ENCODE measurements at regions not wholly inside any gene's neighbourhood (a gene's known extent, or its start where the extent isn't known, plus 50 kb on each side); places are given as distances from the start of the nearest gene placed in this dataset.

- intact Hi-C loops (cut with DNase I; ENCODE audit: low total_unique reads), result no loop called here
- WGBS, 5 donors, result 80 to 94% (median 83%) methylated on average over 2 to 3 of the region's 3 CpGs
- Histone ChIP-seq H3K4me1 (no peaks in the 10 kb centered on the region), H3K9me3 (no peaks in the 10 kb centered on the region), H3K36me3 (no peaks in the 10 kb centered on the region), H3K27ac (no peak overlapping the region), H3K27me3 (replicated peaks in 1 of 7) (no peaks in the 10 kb centered on the region), H3K4me3 (no peak overlapping the region)
- TF ChIP-seq POLR2AphosphoS5 (IDR thresholded peaks at IDR 0.05), result no peak
- TF ChIP-seq POLR2A (IDR thresholded peaks at IDR 0.05), result no peak
- no peak for TF ChIP-seq CTCF (IDR thresholded peaks at IDR 0.05 in 8 of 11, conservative IDR thresholded peaks at IDR 0.05 in 3 of 11)
- no peak for DNase-seq
These were observed 299.3 kb downstream of the FBXW7 start for GRCh38 chr4:152236519-152237056.

- WGBS, 5 donors, result 73 to 98% (median 92%) methylated on average over 3 of the region's 3 CpGs
- Histone ChIP-seq H3K27me3 (replicated peaks in 1 of 7) (no peaks in the 10 kb centered on the region), H3K27ac (no peak overlapping the region), H3K4me1 (no peaks in the 10 kb centered on the region), H3K9me3 (no peaks in the 10 kb centered on the region), H3K4me3 (no peak overlapping the region), H3K36me3 (no peaks in the 10 kb centered on the region)
- intact Hi-C loops (cut with DNase I; ENCODE audit: low total_unique reads), result no loop called here
- no peak for DNase-seq
- no peak for TF ChIP-seq POLR2AphosphoS5 (IDR thresholded peaks at IDR 0.05)
- TF ChIP-seq CTCF (IDR thresholded peaks at IDR 0.05 in 8 of 11, conservative IDR thresholded peaks at IDR 0.05 in 3 of 11), result no peak
- TF ChIP-seq POLR2A (IDR thresholded peaks at IDR 0.05), result no peak
These were observed 300.2 kb downstream of the FBXW7 start for GRCh38 chr4:152235718-152236117.

GRCh38 chr4:152234571-152234970 lies 301.3 kb downstream of the FBXW7 start:
- TF ChIP-seq POLR2AphosphoS5 (IDR thresholded peaks at IDR 0.05), result no peak
- TF ChIP-seq POLR2A (IDR thresholded peaks at IDR 0.05), result no peak
- no peak for TF ChIP-seq CTCF (IDR thresholded peaks at IDR 0.05 in 8 of 11, conservative IDR thresholded peaks at IDR 0.05 in 3 of 11)
- no peaks in the 10 kb centered on the region for H3K4me1 ChIP-seq
- H3K36me3 ChIP-seq, result no peaks in the 10 kb centered on the region
- no peak overlapping the region for H3K27ac ChIP-seq
- 91 to 97% (median 93%) methylated on average over 3 of the region's 3 CpGs for WGBS, 5 donors
- no peak for DNase-seq
- H3K27me3 ChIP-seq (replicated peaks in 1 of 7), result no peaks in the 10 kb centered on the region
- H3K4me3 ChIP-seq, result no peak overlapping the region
- intact Hi-C loops (cut with DNase I; ENCODE audit: low total_unique reads), result no loop called here
- H3K9me3 ChIP-seq, result no peaks in the 10 kb centered on the region

GRCh38 chr4:152232271-152232670 lies 303.6 kb downstream of the FBXW7 start:
- Histone ChIP-seq H3K27ac (no peak overlapping the region), H3K27me3 (replicated peaks in 1 of 7) (no peaks in the 10 kb centered on the region), H3K4me3 (no peak overlapping the region), H3K36me3 (no peaks in the 10 kb centered on the region), H3K9me3 (no peaks in the 10 kb centered on the region), H3K4me1 (no peaks in the 10 kb centered on the region)
- TF ChIP-seq POLR2A (IDR thresholded peaks at IDR 0.05), result no peak
- TF ChIP-seq CTCF (IDR thresholded peaks at IDR 0.05 in 8 of 11, conservative IDR thresholded peaks at IDR 0.05 in 3 of 11), result no peak
- TF ChIP-seq POLR2AphosphoS5 (IDR thresholded peaks at IDR 0.05), result no peak
- no peak for DNase-seq
- intact Hi-C loops (cut with DNase I; ENCODE audit: low total_unique reads), result no loop called here
- 92 to 99% (median 97%) methylated on average over 2 of the region's 2 CpGs for whole genome bisulfite sequencing, 5 donors
